K562 (cell line): ENCODE measurements at regions not wholly inside any gene's neighbourhood (a gene's known extent, or its start where the extent isn't known, plus 50 kb on each side); places are given as distances from the start of the nearest gene placed in this dataset.

Source experiments
- CBFA2T3 ChIP-seq: fragments of 450-650 bp; IDR thresholded peaks from 2 replicates; pipeline ENCODE4 v1.6.1; 2017
- CBX2 ChIP-seq: fragments of 200-600 bp; sonication (generic); IDR thresholded peaks from one replicate; pipeline ENCODE4 v1.6.1; 2012; ENCODE audit warnings: mild to moderate bottlenecking, low read length, inconsistent platforms; ENCODE audit not compliant: insufficient read depth, poor library complexity, severe bottlenecking
- FOS ChIP-seq: IDR thresholded peaks from 3 replicates; pipeline ENCODE4 v1.6.1; 2011; ENCODE audit not compliant: insufficient read length; ENCODE audit errors: extremely low read depth
- FOSL1 ChIP-seq: fragments of 200-800 bp; sonication (Bioruptor generic); conservative IDR thresholded peaks from 2 replicates; pipeline ENCODE4 v1.6.1; 2016; ENCODE audit warnings: missing genetic modification characterization, missing compliant biosample characterization
- FOXK1 ChIP-seq: sonication (generic); formaldehyde crosslinking; IDR thresholded peaks from 2 replicates; pipeline ENCODE4 v1.8.0; 2022; ENCODE audit warnings: missing genetic modification reagents, mild to moderate bottlenecking, borderline replicate concordance
- NFIX ChIP-seq: fragments of 250-450 bp; sonication (Bioruptor Pico); IDR thresholded peaks from 2 replicates; pipeline ENCODE4 v1.4.0; 2020; ENCODE audit warnings: low read depth, mild to moderate bottlenecking, moderate library complexity
- PHB ChIP-seq: fragments of 250-450 bp; sonication (Bioruptor Pico); IDR thresholded peaks from 2 replicates; pipeline ENCODE4 v1.5.0; 2021
- TSHZ1 ChIP-seq: fragments of 250-450 bp; sonication (Bioruptor Pico); IDR thresholded peaks from 2 replicates; pipeline ENCODE4 v1.4.0; 2020; ENCODE audit warnings: mild to moderate bottlenecking, moderate library complexity
- ZBTB2 ChIP-seq: fragments of 450-650 bp; IDR thresholded peaks from 2 replicates; pipeline ENCODE4 v1.6.1; 2016; ENCODE audit warnings: antibody characterized with exemption
- ZNF175 ChIP-seq: fragments of 200-800 bp; sonication (Bioruptor generic); IDR thresholded peaks from 2 replicates; pipeline ENCODE4 v1.6.1; 2016; ENCODE audit warnings: low read depth, mild to moderate bottlenecking, missing genetic modification characterization, missing compliant biosample characterization
- ZNF274 ChIP-seq: IDR thresholded peaks from 2 replicates; pipeline ENCODE4 v1.6.1; 2011; ENCODE audit warnings: low read depth, mild to moderate bottlenecking, low read length, moderate library complexity, borderline replicate concordance
- ZNF318 ChIP-seq, 2 experiments: fragments of 450-650 bp; IDR thresholded peaks; 2 replicates each; pipeline ENCODE4 v1.6.1; 2016; ENCODE audit warnings: mild to moderate bottlenecking in 2 of 2, borderline replicate concordance in 1 of 2, low read depth in 1 of 2, moderate library complexity in 1 of 2
- ZNF431 ChIP-seq: sonication (generic); formaldehyde crosslinking; IDR thresholded peaks from 2 replicates; pipeline ENCODE4 v1.8.0; 2022; ENCODE audit warnings: mild to moderate bottlenecking, missing genetic modification reagents

- TF ChIP-seq ZNF318 (IDR thresholded peaks at IDR 0.05; ENCODE audit: borderline replicate concordance in 1 of 2, low read depth in 1 of 2) (no peak), FOS (no peak), FOSL1 (tag) (no peak), TSHZ1 (CRISPR knock-in tag) (no peak), ZNF175 (CRISPR knock-in tag) (0 out of 2 replicates have a peak, but pooled peaks have one; percentile 14), ZNF431 (CRISPR knock-in tag) (no peak), NFIX (CRISPR knock-in tag) (no peak), CBFA2T3 (peak; percentile 54), CBX2 (no peak), PHB (no peak), ZNF274 (no peak), ZBTB2 (no peak), FOXK1 (CRISPR knock-in tag) (no peak)
These were observed 307.6 kb downstream of the SKIDA1 start (continued) for GRCh38 chr10:21217748-21218367.
